HG03571 (cell line): ENCODE measurements at regions not wholly inside any gene's neighbourhood (a gene's known extent, or its start where the extent isn't known, plus 50 kb on each side); places are given as distances from the start of the nearest gene placed in this dataset.

Source experiments
- ATAC-seq: cut with Tn5 transposase; IDR thresholded peaks from one replicate; pipeline ENCODE4 v1.9.1; 2021; ENCODE audit not compliant: unreplicated experiment

- ATAC-seq = no peak
These were observed 57.3 kb downstream of the MAF start for GRCh38 chr16:79543219-79543618.

GRCh38 chr16:79542237-79542774 lies 58.2 kb downstream of the MAF start:
- no peak for ATAC-seq

- no peak for ATAC-seq
These were observed 59.5 kb downstream of the MAF start for GRCh38 chr16:79540825-79541595.

DNA sequence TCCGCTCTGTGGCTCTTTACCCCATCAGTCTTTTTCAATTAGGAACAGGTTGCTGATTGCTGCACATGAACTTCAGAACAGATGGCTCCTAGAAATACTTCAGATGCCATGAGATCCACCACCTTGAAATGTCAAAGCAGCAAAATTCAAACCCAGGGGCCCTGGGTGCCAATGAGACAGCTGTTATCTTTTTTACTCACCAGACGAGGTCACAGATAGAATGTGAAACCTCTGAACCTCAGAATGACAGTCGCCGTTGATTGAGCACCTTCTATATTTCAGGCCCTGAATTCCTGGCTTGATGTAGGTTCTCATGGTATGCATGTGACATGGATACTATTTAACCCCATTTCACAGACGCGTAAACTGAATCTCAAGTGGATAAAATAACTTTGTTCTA lies 63.0 kb downstream of the MAF start:
- ATAC-seq = no peak

- no peak for ATAC-seq
These were observed 63.6 kb downstream of the MAF start for GRCh38 chr16:79536958-79537357.

DNA sequence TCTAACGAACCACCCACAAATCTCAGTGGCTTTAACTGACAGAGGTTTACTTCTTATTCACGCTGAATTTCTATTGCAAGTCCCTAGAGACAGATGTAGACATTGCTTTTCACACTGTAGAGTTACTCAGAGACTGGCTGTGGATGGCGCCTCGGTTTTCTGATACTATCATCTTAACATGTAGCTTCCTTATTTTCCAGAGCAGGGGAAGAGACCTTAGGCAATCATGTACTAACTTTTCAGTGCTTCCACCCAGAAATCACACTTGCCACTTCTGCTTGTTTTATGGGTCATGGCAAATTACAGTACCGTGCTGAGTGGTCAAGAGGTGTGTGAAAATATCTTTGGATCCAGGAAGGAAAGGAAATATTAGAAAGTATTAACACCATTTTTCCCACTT lies 65.4 kb downstream of the MAF start:
- ATAC-seq = no peak

DNA sequence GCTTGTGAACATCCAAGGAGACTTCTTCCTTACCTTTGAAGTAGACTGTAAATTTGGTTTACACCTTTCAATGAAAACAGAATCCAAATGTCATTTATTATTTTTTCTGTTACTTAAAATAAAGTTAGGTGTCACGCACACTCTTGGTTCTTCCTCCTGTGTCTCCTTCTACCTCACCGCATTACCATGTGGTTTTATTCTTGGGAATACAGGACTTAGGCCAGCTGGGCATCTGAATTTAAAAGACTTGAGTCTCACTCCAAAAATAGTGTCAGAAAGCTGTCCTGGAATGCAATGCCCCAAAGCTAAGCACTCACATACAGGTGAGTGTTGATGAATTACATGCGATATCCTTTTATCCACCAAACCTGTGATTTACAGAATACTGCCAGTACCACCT lies 66.4 kb downstream of the MAF start:
- no peak for ATAC-seq

- no peak for ATAC-seq
These were observed 67.2 kb downstream of the MAF start for GRCh38 chr16:79533292-79533691.

DNA sequence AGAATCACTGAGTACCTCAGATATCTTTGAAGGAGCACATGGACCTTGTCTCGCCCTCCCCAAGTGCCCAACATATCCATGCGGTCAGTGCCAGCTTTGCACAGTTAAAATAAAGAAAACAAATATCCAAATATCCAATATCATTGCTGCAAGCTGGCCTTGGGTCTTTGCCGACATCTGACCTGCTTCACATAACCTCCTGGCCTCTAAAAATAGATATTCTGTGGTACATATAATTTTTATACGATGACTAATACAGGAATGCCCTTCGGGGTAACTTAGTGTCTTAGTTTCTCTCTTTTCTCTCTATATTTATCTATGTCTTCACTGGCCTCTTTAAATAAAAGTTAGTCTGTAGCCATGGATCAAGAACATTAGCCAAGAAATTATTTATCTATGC lies 67.8 kb downstream of the MAF start:
- ATAC-seq = no peak

GRCh38 chr16:79532273-79532672 lies 68.3 kb downstream of the MAF start:
- no peak for ATAC-seq

DNA sequence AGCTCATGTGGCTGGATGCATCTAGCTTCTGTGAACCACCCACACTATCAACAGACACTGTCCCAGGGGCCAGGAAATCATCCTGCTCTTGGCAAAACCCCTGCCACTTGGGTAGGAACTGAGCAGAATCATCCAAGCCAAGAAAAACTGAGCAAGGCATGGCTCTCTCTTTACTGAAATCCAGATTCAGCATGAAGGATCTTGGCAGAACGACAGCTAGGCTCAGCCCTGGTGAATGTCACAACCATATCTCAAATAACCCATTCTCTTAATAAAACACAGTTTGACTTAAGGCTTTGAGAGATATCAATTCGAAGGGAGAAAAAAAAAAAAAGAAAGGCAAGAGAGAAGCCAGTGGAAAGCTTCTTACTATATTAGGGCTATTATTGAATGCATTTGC lies 72.2 kb downstream of the MAF start:
- no peak for ATAC-seq

GRCh38 chr16:79523971-79524370 lies 76.6 kb downstream of the MAF start:
- no peak for ATAC-seq

DNA sequence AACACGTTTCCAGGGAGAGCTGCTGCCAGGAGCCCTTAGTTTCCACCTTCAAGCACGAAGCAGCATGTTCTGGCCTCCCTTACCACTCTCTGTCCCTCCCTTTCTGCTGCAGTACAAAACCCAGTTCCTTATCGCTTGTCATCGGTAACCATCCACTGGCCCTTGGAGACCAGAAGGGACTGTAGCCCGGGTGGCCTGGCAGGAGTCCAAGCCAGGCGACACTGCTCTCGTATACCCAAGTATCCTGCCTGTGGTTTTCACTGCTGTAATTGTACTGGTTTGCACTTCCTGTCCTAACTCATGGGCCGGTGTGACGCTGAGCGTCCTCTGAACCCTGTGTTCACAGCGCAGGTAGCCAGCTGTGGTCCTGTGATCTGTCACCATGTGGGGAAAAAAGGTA lies 81.1 kb downstream of the MAF start:
- ATAC-seq = peak; percentile 57

DNA sequence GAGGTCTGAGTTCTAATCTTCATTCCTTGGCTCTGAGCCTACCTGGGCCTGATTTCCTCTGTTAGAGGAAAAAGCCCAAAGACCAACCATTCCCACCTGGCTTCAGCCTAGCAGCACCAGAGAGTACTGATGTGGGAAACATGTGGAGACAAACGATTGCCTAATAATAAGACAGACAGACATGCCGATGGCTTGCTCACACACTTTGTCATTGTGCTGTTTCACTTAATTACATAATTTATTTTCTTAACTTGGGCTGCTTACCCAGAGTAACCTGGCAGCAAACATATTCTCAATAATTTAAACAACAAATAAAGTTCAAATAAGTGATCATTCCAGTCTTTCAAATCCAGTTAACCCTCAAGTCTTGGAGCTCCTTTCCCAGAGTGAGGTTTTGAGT lies 83.4 kb downstream of the MAF start:
- no peak for ATAC-seq

DNA sequence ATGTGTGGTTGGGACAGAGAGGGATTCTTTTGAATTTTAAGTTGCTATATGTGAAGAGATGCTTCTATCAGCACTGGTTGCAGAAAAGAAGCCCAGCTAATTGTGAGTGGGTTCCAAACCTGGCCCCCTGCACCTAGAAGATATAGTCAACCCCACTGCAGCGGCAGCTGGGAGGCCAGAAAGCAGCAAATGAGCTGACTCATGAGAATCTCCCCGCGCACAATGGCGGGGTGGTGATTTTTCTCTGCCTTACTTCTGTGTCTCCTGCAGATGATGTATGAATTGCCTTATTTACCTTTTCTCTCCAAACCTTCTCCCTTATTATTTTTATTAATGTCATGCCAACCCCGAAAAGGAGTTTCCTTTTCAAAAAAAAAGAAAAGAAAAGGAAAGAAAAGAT lies 89.7 kb downstream of the MAF start:
- no peak for ATAC-seq

DNA sequence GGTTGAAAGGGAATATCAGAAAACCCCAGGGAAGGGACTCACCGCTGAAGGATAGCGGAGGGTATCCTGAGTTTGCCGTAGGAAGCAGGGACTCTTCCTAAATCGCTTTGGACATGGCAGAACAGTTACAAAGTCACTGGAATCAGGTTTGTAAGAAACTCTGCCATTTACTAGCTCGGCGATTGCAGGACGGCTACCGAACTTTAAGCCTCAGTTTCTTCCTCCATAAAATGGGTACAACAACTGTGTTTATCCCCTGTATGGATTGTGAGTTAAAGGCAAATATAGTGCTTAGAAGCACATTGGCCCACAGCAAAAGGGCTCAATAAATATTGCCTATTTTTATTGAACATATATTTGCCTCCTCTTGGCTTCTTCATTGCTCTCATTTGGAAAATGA lies 90.6 kb downstream of the MAF start:
- ATAC-seq = no peak

DNA sequence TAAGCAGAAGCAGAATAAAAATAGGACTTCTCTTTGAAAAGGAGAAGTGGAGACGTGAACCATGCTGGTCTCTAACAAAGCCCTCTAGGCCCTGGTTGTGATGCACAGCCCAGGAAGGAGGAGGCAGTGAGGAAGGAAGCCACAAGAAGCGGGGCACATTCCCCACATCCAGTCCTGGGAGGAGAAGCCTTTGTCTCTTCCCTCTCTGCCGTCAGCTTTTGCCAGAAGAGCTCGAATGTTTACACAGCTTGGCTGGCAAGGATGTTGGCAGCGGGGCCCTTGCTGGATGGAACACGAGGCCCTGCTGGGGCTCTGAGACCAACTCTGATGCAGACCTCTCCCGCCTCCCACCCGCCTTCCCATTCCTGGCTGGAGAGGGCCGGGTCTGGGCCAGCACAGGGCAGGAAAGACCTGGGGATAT lies 91.3 kb downstream of the MAF start:
- ATAC-seq = no peak

DNA sequence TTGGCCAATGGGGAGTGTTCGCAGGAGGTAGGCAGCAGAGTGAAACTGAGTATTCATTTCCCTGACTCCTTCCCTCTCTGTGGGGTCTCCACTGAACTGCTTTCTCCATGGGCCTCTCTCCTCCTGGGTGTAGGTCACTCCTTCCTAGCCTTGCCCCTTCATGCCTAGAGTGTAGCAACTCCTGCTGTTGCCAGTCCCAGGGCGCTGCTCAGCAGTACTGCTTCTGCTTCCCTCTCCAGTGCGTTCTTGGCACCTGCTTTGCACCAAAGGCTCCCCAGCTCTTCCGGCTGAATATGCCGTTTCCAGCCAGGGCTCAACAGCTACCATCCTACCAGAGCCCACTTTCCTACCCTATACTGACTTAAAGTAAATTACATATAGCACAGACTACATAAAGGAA lies 92.2 kb downstream of the MAF start:
- ATAC-seq = no peak

- no peak for ATAC-seq
These were observed 95.2 kb downstream of the MAF start for GRCh38 chr16:79505344-79505743.

GRCh38 chr16:79503511-79503910 lies 97.0 kb downstream of the MAF start:
- no peak for ATAC-seq

- no peak for ATAC-seq
These were observed 99.1 kb downstream of the MAF start for GRCh38 chr16:79501446-79501845.

- no peak for ATAC-seq
These were observed 99.7 kb downstream of the MAF start for GRCh38 chr16:79500866-79501265.

DNA sequence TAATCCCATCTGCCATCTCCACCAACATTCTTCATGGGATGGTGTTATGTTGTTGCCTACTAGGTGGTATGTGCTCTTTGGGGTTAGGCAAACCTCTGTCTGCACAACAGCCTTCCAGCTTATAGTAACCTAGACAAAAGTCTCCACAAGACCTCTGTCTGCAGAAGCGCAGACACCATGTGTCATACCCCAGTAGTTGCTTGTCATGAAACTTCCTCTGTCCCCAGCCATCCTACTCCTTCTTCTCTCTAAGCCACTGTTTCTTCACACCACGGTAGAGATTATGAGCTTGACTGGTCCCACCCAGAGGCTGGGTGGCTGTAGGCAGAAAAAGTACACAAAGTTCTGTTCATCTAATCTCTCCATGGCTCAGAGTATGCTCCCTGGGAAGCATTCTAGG lies 100.3 kb downstream of the MAF start:
- ATAC-seq = no peak
